ENCODE measurements at regions not wholly inside any gene's neighbourhood (a gene's known extent, or its start where the extent isn't known, plus 50 kb on each side); places are given as distances from the start of the nearest gene placed in this dataset.
"Not testable (repeated sequence)": the region's sequence is repeated elsewhere in the genome, so short reads cannot be mapped to it uniquely, and the experiment has no call there.

GRCh38 chr12:102653406-102653805 lies 173.0 kb upstream of the IGF1 start:
- no peak for DNase-seq

GRCh38 chr12:102652645-102653313 lies 172.4 kb upstream of the IGF1 start:
- DNase-seq, result no peak

GRCh38 chr12:102645968-102646367 lies 165.6 kb upstream of the IGF1 start:
- no peak for DNase-seq

DNA sequence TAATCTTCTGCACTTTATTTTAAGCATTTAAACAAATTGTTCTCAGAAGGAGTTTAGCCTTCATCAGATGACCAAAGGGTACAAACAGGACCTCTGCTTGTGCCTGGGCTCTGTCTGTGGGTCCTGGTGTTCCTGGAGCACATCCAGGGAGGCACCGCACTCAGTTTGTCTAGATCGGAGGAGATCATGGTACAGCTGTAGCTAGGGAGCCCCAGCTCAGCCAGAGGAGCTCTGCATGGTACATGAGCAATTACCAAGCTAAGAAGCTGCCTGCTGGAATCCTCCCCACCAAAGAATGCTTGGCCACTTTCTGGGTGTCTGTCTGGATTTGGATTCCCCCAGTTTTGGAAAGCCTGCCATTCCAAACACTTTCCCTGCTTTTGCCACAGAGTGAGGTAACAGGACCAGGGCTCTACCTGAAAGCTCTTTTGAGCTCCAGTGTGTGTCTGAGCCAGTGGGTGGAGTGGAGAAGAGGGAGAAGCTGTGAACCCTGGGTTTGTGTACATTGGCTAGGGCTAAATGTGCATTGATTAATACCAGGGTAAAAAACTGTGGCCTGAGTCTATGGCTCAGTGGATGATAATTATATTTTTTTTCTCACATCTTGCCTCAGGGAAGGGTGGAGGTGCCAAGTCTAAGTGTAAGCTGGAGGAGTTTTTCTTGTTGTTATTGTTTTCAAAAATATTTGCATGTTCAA lies 163.7 kb upstream of the IGF1 start:
- no peak for DNase-seq

- no peak for DNase-seq
Observed at GRCh38 chr12:102642199-102642598, 161.8 kb upstream of the IGF1 start.

GRCh38 chr12:102640658-102641057 lies 160.3 kb upstream of the IGF1 start:
- not testable (repeated sequence) for DNase-seq

DNA sequence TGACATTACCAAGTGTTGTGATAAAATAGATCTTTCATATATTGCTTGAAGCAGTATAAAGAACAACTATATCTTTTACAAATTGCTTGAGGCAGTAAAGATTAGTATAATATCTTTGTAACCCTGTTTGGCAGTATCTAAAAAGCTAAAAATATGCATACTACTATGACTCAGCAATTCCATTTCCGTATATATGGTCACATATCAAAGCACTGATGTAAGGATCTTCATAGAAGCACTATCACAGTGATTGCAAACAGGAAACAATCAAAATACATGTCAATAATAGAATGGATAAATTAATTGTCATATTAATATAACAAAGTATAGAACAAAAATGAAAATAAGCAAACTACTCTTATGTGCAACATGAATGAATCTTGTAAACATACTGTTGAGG lies 158.4 kb upstream of the IGF1 start:
- no peak for DNase-seq

GRCh38 chr12:102633981-102634605 lies 153.7 kb upstream of the IGF1 start:
- no peak for DNase-seq

DNA sequence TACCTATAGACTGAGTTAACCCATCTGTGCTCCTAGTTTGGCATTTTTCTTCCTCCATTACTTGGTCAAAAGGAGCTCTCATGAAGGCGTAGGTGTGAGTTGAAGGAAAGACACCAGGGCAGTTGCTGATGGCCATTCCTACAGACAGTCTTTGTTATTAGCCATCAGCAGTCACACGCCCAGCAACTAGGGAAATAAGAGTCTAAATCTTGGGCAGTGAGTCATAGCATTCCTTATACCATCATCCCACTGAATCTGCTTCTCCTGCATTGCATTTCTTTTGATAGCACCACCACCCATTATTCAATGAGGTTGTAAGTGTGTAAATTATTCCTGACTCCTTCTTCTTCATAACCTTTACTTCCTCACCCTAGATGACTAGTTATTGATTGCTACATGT lies 150.9 kb upstream of the IGF1 start:
- no peak for DNase-seq

DNA sequence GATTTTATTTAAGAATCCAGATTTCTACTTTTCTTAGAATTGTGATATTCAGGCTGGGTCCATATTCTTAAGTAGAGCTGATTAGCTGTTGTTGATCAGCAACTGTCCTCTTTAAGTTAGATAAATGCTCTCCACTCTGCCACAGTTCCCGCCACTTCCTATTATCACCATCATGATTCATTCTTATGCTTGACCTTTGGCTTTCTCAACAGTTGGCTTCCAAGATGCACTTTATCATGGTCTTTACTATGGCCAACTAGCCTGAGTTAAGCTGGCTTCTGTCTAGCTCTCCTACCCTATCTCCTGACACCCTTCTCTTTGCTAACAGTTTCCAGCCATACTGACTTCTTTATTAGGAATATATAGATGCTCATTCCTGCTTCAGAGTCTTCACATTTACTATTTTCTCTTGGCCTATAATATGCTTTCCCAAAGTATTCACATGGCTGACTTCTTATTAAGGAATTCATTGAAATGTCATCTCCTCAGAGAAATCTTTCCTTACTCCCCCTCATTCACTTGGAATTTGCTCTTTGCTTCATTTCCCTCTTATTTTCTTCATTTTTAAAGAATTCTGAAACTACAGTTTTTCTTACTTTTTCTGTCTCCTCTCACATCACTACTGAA lies 149.0 kb upstream of the IGF1 start:
- no peak for DNase-seq

- DNase-seq, result no peak
Observed at GRCh38 chr12:102625819-102626218, 145.5 kb upstream of the IGF1 start.

GRCh38 chr12:102622618-102623017 lies 142.3 kb upstream of the IGF1 start:
- DNase-seq, result no peak

- DNase-seq, result no peak
Observed at GRCh38 chr12:102618197-102618877, 138.0 kb upstream of the IGF1 start.

DNA sequence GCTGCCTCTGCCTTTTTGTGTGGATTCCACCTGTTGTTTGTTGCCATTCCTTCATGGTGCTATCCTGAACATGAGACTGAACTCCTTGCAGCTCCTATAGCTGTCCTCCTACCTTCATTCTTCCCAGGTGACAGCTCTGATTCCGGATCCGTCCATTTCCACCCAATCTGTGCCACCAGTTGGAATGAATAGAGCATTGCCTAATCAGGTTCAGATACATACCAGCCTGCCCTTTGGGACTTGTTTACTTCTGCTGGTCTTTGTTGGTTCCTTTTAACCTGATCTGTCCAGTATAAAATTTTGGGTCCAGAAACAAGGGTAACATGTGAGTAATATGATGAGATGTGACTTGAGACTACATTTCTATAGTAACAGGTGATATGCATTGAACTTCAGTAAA lies 136.3 kb upstream of the IGF1 start:
- no peak for DNase-seq

GRCh38 chr12:102611995-102612394 lies 131.6 kb upstream of the IGF1 start:
- DNase-seq, result no peak

DNA sequence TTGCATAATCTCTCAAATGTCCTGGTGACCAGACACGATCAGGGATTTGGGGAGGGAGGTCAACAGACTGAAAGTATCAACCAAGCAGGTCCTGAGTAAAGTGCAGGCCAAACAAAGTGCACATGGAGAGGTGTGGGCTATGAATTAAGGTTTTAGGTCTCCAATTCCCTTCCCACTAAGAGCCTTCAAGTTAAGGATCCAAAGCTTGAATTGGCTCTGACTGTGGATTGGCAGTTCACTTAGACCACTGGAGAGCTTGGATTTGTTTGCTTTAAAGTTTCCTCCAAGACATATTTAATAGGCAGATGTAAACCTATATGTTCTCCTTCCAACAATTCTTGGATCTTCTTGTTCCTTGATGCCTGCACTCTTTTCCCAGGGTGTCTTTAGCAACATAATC lies 129.6 kb upstream of the IGF1 start:
- no peak for DNase-seq

DNA sequence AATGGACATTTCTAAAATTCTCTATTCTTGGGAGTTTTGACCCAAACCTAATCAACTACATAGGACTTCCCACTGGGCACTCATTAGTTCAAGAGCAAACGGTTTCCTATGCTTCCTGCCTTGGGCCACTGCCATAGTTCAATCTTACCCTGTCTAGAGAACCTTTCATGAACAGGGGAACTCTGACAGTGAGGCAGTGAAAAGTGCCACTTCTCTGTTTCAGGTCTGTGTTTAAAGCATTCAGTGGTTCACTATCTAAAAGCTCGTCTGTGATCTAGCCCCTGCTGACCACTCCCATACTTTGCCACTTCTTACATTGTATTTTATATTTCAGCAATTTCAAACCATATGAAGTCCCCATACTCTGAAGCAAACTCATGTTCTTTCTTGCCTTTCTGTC lies 122.7 kb upstream of the IGF1 start:
- DNase-seq, result no peak

DNA sequence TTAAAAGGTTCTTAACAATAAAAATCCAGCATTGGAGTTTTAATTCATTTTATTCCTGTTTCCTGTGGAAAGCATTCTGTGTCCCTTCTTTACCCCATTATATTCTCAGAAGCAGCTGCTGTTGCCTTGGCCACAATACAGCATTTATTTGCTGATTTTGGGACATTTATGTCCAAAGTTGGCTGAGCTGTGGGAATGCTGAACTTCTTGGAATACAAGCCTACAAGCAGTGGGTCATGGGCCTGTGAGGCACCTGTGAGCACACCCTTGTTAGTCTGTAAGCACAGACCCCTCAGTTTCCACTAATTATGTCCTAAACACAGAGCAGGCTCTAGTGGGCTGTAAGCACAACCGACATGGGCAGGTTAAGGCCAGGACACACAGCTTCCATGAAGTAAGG lies 122.2 kb upstream of the IGF1 start:
- no peak for DNase-seq

- DNase-seq, result no peak
Observed at GRCh38 chr12:102601621-102602020, 121.3 kb upstream of the IGF1 start.

DNA sequence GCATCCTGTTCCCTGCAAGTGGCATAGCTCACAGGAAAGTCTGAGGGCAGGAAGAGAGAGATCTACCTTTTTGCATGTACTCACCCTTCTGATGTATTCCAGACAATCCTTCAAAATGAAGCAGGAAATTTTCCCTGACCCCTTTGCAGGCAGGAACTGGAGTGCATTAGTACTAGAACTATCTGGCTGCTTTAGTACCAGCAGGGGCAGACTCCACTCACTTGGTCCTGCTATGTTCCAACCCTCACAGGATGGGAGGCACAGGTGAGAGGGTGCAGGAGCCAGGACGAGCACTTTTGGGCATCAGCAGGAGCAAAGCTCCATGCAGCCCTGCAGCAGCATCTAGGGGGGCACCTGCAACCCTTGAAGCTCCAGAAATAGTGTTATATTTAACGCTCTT lies 116.3 kb upstream of the IGF1 start:
- no peak for DNase-seq

GRCh38 chr12:102596031-102596430 lies 115.7 kb upstream of the IGF1 start:
- DNase-seq, result no peak

DNA sequence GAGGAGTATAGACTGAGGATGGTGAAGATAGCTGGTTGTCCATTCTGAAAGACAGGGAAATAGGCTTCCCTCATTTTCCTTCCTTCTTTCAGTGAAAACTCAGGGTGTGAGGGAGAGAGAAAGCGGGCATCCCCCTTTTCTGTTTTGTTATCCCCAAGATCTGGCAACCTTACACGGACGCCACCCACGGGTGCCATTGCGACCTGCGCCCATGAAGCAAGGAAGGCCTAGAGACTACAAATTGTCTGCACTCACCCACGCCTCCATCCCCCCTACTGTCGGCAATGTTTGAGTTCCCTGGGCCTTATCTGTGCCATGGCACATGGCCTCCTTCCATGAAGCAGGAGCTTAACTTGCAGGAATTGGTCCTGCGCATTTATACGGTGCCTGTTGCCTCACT lies 115.0 kb upstream of the IGF1 start:
- no peak for DNase-seq

GRCh38 chr12:102593134-102593533 lies 112.8 kb upstream of the IGF1 start:
- DNase-seq, result no peak

All from stimulated activated CD4-positive, alpha-beta T cell treated with anti-CD3 and anti-CD28 coated beads, Interleukin-1b, Interleukin-23, amount 100 ng/mL, for 48 hours (primary cell).